ENCODE measurements at regions not wholly inside any gene's neighbourhood (a gene's known extent, or its start where the extent isn't known, plus 50 kb on each side); places are given as distances from the start of the nearest gene placed in this dataset.

DNA sequence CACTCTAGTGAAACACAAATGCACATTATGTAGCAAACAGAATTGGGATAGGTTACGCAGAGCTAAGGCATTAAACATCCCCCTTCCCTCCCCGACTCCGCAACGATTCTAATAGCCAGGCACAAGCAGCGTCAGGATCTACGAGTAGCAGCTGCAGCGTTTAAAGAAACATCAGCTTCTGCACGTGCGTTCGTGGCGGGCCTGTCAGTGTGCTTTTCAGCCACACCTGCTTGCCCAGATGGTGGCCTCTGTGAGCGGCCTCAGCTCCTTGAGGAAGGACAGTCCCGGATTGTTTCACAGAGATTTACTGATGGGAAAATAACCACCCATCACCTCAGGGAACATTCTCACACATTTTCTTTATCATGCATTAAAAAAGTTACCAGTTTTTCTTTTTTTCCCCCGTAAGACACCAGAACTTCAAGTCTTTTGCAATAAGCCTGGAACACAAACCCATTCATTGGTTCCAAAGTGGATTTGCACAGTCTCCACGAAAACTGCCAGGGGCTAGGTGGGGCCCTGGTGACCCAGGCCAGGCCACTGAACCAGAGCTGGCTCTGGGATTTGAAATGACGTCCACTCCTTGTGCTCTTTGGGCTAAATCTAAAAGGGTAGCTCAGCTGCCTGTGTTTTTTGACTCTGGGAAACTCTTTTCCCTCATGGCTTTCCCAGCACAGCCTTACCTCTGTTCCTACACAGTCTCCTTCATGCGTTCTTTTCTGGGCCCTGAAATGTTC lies 325.5 kb downstream of the KCNRG start:
- Histone ChIP-seq H3K4me1 (ENCODE audit: control insufficient read depth, insufficient read depth, low read length) (no peaks in the 10 kb centered on the region), H3K9me3 (ENCODE audit: control insufficient read depth, insufficient read depth, low read depth, low read length) (no peaks in the 10 kb centered on the region), H3K27ac (ENCODE audit: extremely low read depth, low read depth, low read length) (no peak overlapping the region), H3K4me3 (ENCODE audit: low read depth, low read length) (no peak overlapping the region), H3K36me3 (ENCODE audit: control insufficient read depth in 2 of 2, insufficient read depth in 1 of 2, low read length in 2 of 2) (no peaks in the 10 kb centered on the region)
- ChIA-PET CTCF (interaction anchor here (0.7 kb wide), 1 partner anchor 343 kb away, joined by 3 read pairs; no protein-coding TSS in a partner anchor), POLR2A (no interaction called here)
- no peak for TF ChIP-seq PRDM4 (tag by site-specific recombination; IDR thresholded peaks at IDR 0.05)
- TF ChIP-seq ZNF423 (tag by site-specific recombination; IDR thresholded peaks at IDR 0.05) = no peak
- no peak for TF ChIP-seq ELK4 (IDR thresholded peaks at IDR 0.05; ENCODE audit: borderline replicate concordance, low read depth, low read length)
- TF ChIP-seq RBAK (tag by site-specific recombination; IDR thresholded peaks at IDR 0.05) = no peak
- TF ChIP-seq ZNF76 (tag by site-specific recombination; IDR thresholded peaks at IDR 0.05; ENCODE audit: borderline replicate concordance, low read depth) = no peak
- TF ChIP-seq ZNF624 (tag by site-specific recombination; IDR thresholded peaks at IDR 0.05) = no peak
- no peak for TF ChIP-seq HOXC10 (CRISPR knock-in tag; IDR thresholded peaks at IDR 0.05)
- TF ChIP-seq ZSCAN18 (tag by site-specific recombination; IDR thresholded peaks at IDR 0.05) = no peak
- no peak for TF ChIP-seq ZNF248 (tag by site-specific recombination; IDR thresholded peaks at IDR 0.05)

DNA sequence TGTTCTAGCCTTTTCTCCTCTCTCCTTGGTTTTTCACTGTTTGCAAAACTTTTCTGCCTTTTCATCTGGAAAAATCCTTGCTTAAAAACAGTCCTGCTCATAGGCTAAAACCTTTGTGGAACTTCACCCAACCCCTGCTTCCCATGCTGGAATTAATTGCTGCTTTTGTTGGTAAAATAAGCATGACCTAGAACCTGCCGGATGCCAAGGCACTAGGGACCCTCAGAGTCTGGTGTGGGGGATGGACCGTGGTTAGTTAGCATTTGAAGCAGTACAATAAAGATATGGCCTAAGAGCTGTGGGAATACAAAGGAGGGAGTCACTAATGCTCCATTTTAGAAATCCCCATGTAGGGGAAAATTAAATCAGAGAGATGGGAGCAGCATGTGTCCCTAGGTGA lies 326.3 kb downstream of the KCNRG start:
- TF ChIP-seq GFI1B (tag by site-specific recombination; IDR thresholded peaks at IDR 0.05) = no peak
- TF ChIP-seq ZNF514 (tag by site-specific recombination; IDR thresholded peaks at IDR 0.05) = no peak
- no peak for TF ChIP-seq ZNF548 (tag by site-specific recombination; IDR thresholded peaks at IDR 0.05)
- TF ChIP-seq ZNF555 (tag by site-specific recombination; conservative IDR thresholded peaks at IDR 0.05) = no peak
- no peak for TF ChIP-seq ZSCAN4 (tag by site-specific recombination; IDR thresholded peaks at IDR 0.05)
- no peak for TF ChIP-seq YY1 (tag by site-specific recombination; IDR thresholded peaks at IDR 0.05)
- TF ChIP-seq ZNF223 (tag by site-specific recombination; IDR thresholded peaks at IDR 0.05) = no peak
- no peak for TF ChIP-seq ZSCAN18 (tag by site-specific recombination; IDR thresholded peaks at IDR 0.05)
- no peak for TF ChIP-seq ZNF292 (tag by site-specific recombination; IDR thresholded peaks at IDR 0.05; ENCODE audit: borderline replicate concordance, low read depth)
- no peak for TF ChIP-seq ZNF302 (tag by site-specific recombination; IDR thresholded peaks at IDR 0.05; ENCODE audit: low read depth)
- TF ChIP-seq ZNF830 (tag by site-specific recombination; IDR thresholded peaks at IDR 0.05; ENCODE audit: low read depth) = no peak
- TF ChIP-seq ZNF776 (tag by site-specific recombination; IDR thresholded peaks at IDR 0.05; ENCODE audit: borderline replicate concordance) = no peak
- no peak overlapping the region for H3K4me3 ChIP-seq (ENCODE audit: low read depth, low read length)
- no peaks in the 10 kb centered on the region for H3K36me3 ChIP-seq (ENCODE audit: control insufficient read depth in 2 of 2, insufficient read depth in 1 of 2, low read length in 2 of 2)
- no peaks in the 10 kb centered on the region for H3K9me3 ChIP-seq (ENCODE audit: control insufficient read depth, insufficient read depth, low read depth, low read length)
- no peak overlapping the region for H3K27ac ChIP-seq (ENCODE audit: extremely low read depth, low read depth, low read length)
- CTCF ChIA-PET = no interaction called here
- no peaks in the 10 kb centered on the region for H3K4me1 ChIP-seq (ENCODE audit: control insufficient read depth, insufficient read depth, low read length)
- POLR2A ChIA-PET = no interaction called here

Measured in HEK293 (cell line).